HG03280 (cell line): ENCODE measurements at regions not wholly inside any gene's neighbourhood (a gene's known extent, or its start where the extent isn't known, plus 50 kb on each side); places are given as distances from the start of the nearest gene placed in this dataset.
"Not testable (repeated sequence)": the region's sequence is repeated elsewhere in the genome, so short reads cannot be mapped to it uniquely, and the experiment has no call there.

ENCODE experiments used
- ATAC-seq: cut with Tn5 transposase; IDR thresholded peaks from one replicate; pipeline ENCODE4 v1.9.1; 2021; ENCODE audit warnings: mild to moderate bottlenecking, moderate library complexity; ENCODE audit not compliant: unreplicated experiment

DNA sequence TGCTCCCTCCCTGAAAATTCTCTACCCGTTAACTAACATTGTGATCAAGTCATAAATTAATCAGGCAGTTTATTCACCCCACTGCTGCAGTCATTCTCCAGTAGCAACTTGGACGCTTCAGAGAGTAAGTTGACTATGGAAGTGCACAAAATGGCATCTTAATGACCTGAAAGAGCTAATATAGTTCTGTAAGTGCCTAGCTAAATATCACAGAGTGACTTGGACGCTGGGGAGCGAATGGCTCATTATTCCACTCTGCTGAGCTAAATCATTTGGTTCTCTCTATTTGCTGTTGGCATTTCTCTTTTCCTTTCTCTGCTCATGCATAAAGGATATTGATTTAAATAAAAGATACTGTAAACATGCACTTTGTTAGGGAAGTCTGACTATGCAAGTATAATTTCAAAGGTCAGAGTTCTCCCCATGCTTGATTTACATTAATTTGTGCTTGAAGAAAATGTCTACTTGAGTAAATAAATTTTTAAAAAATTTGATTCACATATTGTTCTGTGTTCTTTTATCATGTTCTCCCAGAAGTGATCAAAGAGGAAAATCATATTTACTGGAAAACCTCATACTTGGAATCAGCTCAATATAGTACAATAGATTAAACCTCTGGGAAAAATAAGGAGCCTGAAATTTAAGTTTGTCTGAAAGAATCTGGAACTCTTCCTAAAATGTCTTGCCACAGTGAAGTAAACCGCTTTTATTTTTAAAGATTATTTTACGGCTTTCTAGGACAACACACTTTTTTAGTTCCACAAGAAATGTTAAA is 169.5 kb upstream of the HAPLN1 start:
- no peak for ATAC-seq

DNA sequence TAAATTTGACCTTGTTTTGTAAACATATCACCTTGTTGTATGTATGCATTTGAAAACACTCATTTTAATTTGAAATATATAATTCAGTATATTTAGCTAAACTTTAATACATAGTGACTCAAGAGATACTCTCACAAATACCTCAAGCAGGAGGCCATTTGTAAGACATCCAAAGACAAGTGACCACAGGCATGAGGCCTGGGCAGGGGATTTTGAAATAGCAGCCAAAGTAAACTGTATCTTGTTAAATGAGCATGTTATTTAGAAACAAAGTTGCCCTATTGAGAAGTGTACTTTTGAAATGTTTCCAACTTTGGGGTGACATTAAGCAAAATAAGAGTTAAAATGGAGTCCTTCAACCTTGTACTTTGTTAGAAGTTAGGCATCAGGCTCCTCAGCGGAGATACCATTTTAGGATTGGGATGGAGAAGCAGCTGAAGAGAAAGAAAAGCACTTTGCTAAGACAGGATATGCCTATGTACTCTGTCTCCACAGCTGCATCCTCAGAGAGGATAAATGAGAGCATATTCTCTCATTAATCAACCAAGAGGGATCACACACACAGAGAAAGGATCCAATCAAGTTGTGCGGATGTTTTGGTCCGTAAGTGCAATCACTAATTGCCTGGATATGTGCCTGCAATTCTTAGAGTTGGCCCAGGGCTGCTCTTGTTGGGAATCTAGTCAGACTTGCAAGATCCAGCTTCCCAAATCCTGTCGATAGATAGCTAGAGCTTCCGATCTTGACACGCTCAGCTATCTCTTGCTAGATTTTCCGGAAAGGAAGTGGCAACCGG is 157.5 kb upstream of the HAPLN1 start:
- no peak for ATAC-seq

DNA sequence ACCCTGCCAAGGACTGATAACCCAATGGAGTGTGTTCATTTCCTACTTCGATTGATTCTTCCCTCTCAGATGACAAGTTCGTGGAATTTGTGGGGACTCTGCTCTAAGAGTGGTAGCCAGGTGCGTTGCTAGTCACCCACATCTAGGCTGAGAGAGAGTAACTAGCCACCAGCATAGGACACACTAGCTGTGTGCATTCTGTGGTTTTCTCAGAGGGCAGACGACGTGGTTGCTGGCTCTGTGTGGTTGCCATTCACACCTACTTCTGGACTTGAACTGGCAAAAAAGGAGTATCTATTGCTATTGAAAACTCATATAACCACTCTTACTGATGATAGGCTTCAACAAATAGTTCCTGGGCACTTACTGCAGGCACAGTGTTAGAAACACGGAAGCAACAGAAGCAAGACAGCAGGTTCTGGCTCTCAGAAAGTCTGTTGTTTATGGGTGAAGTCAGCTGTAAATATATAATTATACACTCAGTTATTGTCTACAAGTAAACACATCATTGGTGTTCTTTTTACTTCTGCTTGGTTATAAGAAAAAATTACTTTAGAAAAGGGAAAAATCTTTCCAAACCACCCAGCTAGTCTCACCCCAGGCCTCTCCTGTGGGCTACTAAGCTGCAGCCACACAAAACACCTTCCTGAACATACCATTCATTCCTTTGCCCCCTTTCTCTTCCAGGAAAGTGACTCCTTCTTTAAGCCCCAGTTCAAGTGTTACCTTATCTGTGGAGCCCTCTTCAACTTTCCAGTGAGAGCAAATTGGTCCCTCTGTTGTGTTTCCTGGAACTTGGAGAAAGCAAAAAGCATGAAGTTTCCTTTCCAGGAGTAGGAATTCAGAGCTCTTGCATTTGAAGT is 151.1 kb upstream of the HAPLN1 start:
- no peak for ATAC-seq

DNA sequence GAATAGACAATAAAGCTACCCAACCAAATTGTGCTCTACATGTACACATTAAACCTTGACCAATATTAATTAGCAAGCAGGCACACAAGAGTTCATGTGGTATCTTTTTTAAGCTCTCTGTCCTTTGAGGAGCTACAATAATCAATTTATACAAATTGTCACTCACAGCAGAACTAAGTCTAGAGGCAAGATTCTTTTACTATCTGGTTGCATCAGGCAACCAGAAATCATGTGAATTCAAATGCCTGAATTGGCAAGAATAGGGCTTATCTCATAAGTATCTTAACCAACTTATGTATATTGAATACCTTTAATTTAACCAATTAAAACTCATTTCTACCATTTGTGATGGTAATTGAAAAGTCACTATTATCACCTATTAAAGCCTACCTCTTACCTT is 145.5 kb upstream of the HAPLN1 start:
- ATAC-seq, result no peak

DNA sequence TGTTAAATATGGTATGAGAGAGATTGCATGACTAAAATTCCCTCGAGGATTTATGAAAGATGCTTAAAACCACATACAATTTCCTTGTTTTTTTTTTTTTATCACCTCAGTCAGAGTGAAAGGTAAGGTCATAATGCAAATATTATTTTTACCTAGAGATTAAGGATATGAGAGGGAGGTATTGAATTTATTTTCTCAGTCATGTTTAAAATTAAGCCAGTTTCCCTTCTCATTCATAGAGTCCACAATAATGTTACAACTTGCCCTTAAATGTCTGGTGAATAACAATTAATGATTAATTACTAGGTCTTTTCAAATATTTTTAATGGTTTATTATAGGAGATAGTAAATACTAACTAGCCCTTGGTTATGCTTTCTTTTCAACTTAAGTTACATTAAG is 144.9 kb upstream of the HAPLN1 start:
- ATAC-seq, result no peak

DNA sequence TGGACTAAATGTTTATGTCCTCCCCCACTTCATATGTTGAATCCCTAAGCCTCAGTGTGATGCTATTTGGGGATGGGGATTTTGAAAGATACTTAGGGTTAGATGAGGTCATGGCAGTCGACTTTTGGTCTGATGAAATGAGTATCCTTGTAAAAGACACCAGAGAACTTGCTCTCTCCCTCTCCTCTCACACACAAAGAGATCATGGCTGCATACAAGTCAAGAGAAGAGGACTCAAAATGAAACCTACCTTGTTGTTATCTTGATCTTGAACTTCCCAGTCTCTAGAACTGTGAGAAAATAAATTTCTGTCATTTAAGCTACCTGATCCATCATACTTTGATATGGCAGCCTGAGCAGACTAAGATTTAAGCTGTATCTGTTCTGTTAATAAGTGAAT is 144.0 kb upstream of the HAPLN1 start:
- no peak for ATAC-seq

DNA sequence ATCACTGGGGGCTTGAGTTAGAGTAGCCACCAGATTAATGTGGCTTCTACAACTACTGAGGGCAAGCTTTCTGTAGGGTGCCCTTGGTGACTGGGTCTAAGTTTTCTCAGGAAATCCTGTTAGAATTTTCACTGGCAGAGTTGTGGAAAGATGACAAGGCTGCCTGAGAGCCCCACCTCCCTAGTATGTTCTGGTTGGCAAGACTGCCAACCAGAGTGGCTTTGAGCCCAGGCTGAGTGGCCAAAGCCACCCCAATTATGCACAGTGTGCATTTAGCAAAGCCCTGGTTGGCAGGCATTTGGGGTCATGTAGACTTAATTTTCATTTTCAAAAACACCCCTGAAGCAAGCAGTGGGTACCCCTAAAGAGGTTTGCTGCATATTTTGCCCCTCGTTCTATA is 136.7 kb upstream of the HAPLN1 start:
- no peak for ATAC-seq

DNA sequence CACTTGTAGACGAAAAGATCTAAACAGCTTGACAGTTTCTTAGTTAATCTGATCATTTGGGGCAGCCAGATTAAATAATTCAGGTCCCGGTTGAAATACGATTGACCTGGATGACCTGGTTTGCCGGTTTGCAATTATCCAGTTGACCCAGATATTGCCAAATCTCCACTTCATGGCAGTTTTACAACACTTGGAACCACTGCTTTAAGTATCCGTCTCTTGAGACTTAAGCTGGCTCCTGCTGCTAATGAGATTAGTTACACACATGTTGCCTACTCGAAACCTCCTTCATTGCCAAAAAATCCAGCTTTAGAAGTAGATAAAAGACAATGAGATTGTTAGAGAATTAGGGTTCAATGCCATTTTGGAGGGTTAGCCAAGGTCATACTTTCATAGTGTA is 136.2 kb upstream of the HAPLN1 start:
- no peak for ATAC-seq

DNA sequence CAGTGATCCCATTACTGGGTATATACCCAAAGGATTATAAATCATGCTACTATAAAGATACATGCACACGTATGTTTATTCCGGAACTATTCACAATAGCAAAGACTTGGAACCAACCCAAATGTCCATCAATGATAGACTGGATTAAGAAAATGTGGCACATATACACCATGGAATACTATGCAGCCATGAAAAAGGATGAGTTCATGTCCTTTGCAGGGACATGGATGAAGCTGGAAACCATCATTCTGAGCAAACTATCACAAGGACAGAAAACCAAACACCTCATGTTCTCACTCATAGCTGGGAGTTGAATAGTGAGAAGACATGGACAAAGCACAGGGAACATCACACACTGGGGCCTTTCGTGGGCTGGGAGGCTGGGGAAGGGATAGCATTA is 129.8 kb upstream of the HAPLN1 start:
- ATAC-seq, result not testable (repeated sequence)

DNA sequence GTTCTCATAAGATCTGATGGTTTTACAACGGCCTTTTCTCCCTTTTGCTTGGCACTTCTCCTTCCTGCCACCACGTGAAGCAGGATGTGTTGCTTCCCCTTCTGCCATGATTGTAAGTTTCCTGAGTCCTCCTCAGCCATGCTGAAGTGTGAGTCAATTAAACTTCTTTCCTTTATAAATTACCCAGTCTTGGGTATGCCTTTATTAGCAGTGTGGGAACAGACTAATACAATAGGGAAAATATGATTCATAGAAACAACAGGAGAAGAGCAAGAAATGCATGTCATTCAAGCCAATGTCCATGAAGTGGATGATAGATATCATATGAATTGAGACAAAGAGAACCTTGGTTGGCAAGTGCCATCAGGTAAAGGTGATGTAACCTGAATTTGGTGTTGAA is 128.3 kb upstream of the HAPLN1 start:
- ATAC-seq, result no peak

DNA sequence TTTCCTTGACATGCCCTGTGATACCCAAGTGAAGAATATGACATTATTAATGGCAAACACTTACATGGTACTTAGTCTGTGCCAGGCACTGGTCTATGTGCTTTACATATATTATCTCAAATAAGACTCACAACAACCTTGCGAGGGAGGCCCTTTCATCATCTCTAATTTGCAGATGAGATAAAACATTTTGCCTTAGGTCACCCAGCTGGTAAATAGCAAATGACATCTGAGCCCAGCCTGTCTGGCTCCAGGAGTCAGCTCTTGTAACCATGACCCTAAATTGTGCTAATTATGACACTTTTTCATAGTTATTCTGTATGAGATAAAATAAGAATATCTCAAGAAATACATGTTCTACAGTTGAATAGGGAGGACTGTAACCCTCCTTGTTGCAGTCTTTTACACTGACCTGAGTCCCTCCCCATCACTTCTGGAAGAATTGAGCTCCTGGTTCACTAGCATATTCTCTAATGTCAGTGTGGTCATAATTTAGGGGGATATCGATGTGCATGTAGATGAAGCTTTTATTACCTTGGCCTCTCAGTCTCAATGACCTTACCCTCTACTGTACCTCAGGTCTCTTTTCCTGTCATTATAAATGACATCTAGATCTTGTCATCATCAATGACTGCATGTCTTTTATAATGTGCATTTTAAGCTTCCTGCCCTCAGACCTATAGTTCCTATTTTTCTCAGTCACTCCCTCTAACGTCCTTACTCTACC is 126.1 kb upstream of the HAPLN1 start:
- no peak for ATAC-seq

DNA sequence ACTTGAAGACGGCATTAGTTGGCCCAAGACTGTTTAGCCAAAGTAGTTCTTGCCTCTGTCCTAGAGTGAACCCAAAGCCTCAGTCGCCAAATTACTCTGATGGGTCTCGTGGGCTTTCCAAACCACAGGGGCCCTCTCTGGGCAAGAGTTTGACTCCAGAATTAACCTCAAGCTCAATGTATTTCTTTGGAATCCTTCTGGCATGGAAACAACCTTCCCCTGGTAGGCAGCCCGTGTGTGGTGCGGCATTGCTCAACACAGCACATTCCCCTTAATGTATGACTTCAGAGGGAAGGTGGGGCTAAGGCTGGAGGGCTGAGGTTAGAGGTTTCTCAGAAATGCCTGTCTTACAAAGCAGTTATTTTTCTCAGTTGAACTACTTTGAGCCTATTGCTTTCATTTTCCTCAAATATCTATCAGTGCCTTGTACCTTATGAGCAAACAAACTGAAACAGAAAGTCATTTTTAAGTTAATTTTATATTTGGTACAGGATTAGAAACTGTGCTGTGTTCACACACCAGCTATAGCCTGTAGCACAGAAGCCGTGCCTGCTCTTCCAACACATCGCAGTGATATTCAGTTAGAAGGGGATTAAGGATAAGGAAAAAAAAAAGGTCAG is 123.9 kb upstream of the HAPLN1 start:
- peak; percentile 97 for ATAC-seq

DNA sequence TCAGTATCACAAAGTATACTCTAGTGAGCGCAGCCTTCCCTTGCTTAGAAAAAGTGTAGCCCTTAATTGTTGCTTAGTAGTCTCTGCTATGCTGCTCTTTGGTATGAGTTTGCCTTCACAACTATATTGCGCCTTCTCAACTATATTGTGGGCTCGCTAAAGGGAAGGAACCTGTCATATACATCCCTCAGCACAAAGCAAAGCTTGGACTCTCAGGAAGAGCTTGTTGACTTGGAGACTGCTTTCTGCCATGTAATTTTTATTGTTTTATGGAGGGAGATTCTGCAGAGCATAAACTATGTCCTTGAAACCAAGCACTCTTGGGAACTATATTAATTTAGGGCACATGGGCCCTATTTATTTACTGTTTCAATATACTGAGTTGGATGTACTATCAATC is 119.1 kb upstream of the HAPLN1 start:
- ATAC-seq, result no peak

DNA sequence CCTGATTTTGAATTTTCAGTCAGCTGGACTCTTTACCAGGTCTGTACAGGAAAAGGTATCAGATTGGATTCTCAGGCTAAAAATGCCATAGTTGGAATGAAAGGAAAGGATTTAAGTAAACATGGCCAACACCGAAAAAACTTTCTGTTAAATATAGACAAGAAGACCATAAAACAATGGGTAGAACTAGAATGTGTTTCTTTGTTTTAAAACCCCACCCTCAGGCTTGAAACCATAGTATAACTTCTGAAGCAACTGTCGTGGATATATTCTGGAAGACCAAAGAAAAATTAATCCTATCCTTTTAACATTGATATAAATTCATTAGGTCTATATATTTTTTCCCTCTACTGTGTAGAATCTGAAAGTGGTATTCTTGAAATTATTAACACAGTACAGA is 118.6 kb upstream of the HAPLN1 start:
- ATAC-seq, result no peak

DNA sequence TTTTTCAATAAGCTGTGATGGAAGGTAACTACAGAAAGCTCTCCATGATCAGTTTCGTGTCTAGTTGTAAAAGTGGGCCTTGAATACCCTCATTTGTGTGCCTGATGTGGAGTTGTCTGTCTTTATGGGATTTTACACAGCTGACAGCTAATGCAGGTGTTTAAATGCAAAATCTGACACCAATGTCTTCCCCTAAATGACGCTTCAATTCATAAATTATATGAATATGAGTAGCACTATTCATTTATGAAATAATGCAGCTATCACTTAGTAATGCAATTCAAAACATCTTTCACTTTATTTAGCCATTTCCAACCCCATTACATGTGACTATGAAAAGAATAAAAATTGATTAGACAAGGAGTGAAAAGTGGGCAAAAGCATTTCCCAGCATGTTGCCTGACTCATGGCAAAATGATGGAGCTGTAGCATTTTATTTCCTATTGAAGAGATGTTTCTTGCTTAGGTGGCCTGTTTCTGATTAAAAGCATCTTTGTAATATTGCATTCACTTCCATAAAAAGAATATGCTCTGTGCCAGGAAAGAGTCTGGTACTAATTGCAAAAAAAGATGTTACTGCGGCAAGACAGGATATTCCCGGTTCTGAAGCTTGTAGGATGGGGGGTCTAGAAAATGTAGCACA is 116.7 kb upstream of the HAPLN1 start:
- no peak for ATAC-seq

DNA sequence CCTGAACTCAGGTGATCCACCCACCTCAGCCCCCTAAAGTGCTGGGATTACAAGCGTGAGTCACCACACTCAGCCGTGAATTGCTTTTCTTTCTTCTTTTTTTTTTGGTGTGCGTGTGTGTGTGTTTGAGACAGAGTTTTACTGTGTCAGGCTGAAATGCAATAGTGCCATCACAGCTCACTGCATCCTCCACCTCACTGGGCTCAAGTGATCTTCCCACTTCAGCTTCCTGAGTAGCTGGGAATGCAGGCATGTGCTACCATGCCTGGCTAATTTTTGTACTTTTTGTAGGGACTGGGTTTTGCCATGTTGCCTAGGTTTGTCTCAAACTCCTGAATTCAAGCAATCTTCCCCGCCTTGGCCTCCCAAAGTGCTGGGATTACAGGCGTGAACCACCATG is 113.7 kb upstream of the HAPLN1 start:
- ATAC-seq, result no peak

DNA sequence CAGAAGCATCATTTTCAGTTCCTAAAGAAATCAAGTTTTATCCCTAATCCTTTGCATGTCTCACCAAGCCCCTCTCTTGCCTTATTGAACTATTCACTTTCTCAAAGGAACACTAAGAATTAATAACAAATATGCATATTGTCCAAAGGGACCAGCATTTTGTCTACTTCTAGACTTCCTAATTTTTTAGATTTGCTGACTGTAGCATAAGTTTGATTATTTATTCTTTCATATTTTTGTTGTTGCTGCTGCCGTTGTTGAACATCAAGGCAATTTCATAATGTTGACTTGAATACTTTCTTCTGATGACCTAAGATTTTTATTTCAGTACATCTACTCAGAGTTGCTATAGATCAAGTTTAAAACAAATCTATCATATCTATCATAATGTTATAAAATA is 111.2 kb upstream of the HAPLN1 start:
- no peak for ATAC-seq

DNA sequence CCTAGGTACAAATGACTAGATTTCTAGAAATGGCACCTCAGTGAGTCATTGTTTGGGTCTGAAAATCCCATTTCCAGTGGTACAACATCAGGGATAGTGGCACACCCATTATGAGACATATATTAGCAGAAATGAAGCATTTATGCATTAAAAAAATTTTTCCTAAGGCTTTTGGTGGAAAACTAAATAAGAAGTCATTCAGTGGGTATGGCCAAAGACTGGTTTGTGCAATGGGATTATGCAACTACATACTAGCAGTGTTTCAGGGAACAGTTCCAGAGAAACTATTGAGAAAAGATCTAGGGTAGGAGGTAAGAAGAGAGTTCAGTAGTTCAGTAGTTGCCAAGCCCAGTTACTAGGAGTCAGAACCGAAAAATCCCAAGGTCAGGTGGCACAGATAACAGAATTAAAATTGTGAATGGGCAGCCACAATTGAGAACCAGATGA is 106.5 kb upstream of the HAPLN1 start:
- ATAC-seq, result no peak

DNA sequence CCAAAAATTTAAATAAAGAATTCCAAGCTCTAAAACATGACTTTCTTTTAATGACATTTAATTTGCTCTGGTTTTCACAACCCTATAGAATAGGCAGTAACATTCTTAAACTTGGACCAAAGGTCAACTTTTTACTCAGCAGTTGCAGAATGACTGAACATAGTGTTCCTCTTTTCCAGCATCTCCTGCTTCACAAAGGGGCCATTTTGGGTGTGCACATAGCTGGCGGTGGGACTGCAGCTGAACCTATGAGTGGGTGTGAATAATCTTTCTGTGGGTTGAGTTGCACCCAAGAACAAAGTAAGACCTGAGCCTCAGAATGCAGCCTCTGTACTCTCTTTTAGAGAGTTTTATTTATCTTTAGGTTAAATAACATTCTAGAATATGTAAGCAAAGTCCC is 96.9 kb upstream of the HAPLN1 start:
- no peak for ATAC-seq

DNA sequence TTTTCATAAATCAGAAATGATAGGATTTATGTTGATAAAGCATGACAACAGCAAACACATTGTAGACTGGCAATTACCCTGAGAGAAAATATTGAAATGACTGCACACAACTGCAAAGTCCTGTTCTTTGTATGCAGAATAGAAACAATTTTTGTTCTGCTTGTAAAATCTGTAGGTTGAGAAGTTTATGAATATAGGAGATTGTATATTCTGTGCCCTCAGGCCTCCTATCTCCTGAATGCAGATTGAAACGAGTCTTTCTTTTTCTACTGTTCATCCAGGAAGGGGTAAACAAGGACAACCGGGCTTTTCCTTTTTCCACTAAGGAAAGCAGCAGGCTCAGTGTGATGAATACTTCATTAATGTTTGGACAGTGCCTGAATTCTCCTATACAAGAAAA is 95.0 kb upstream of the HAPLN1 start:
- no peak for ATAC-seq
